ENCODE measurements at regions not wholly inside any gene's neighbourhood (a gene's known extent, or its start where the extent isn't known, plus 50 kb on each side); places are given as distances from the start of the nearest gene placed in this dataset.

GRCh38 chrX:11881485-11882170 lies 123.6 kb downstream of the MSL3 start:
- intact Hi-C loops (cut with DNase I; ENCODE audit: low total_unique reads): no loop called here
- TF ChIP-seq CTCF (IDR thresholded peaks at IDR 0.05) (no peak), POLR2A (IDR thresholded peaks at IDR 0.05) (no peak)
- Histone ChIP-seq H3K27me3 (no peaks in the 10 kb centered on the region), H3K4me3 (no peak overlapping the region), H3K4me1 (no peaks in the 10 kb centered on the region), H3K9me3 (no peaks in the 10 kb centered on the region), H3K27ac (no peak overlapping the region), H3K36me3 (ENCODE audit: low read depth, missing control alignments) (no peaks in the 10 kb centered on the region)
- 84 to 87% methylated on average over 4 of the region's 4 CpGs for WGBS, 2 donors
- DNase-seq: no peak

- Histone ChIP-seq H3K9me3 (no peaks in the 10 kb centered on the region), H3K36me3 (ENCODE audit: low read depth, missing control alignments) (no peaks in the 10 kb centered on the region), H3K27me3 (no peaks in the 10 kb centered on the region), H3K4me1 (no peaks in the 10 kb centered on the region), H3K27ac (no peak overlapping the region), H3K4me3 (no peak overlapping the region)
- TF ChIP-seq CTCF (IDR thresholded peaks at IDR 0.05) (no peak), POLR2A (IDR thresholded peaks at IDR 0.05) (no peak)
- intact Hi-C loops (cut with DNase I; ENCODE audit: low total_unique reads): no loop called here
- no peak for DNase-seq
- 42 to 50% methylated on average over 1 of the region's 1 CpG for whole genome bisulfite sequencing, 2 donors
Observed at GRCh38 chrX:11886745-11887144, 128.7 kb downstream of the MSL3 start.

GRCh38 chrX:11887175-11887574 lies 129.1 kb downstream of the MSL3 start:
- no peaks in the 10 kb centered on the region for H3K27me3 ChIP-seq
- H3K27ac ChIP-seq: no peak overlapping the region
- no peaks in the 10 kb centered on the region for H3K36me3 ChIP-seq (ENCODE audit: low read depth, missing control alignments)
- H3K9me3 ChIP-seq: no peaks in the 10 kb centered on the region
- no peak for DNase-seq
- H3K4me3 ChIP-seq: no peak overlapping the region
- 80 to 89% methylated on average over 2 of the region's 2 CpGs for WGBS, 2 donors
- H3K4me1 ChIP-seq: no peaks in the 10 kb centered on the region
- intact Hi-C loops (cut with DNase I; ENCODE audit: low total_unique reads): no loop called here
- TF ChIP-seq POLR2A (IDR thresholded peaks at IDR 0.05) (no peak), CTCF (IDR thresholded peaks at IDR 0.05) (no peak)

- no peaks in the 10 kb centered on the region for H3K36me3 ChIP-seq (ENCODE audit: low read depth, missing control alignments)
- H3K9me3 ChIP-seq: no peaks in the 10 kb centered on the region
- TF ChIP-seq CTCF (IDR thresholded peaks at IDR 0.05) (no peak), POLR2A (IDR thresholded peaks at IDR 0.05) (no peak)
- no peak overlapping the region for H3K4me3 ChIP-seq
- no peak overlapping the region for H3K27ac ChIP-seq
- DNase-seq: no peak
- intact Hi-C loops (cut with DNase I; ENCODE audit: low total_unique reads): no loop called here
- H3K4me1 ChIP-seq: no peaks in the 10 kb centered on the region
- H3K27me3 ChIP-seq: no peaks in the 10 kb centered on the region
Observed at GRCh38 chrX:11888421-11888820, 130.4 kb downstream of the MSL3 start.

- TF ChIP-seq CTCF (IDR thresholded peaks at IDR 0.05) (no peak), POLR2A (IDR thresholded peaks at IDR 0.05) (no peak)
Observed at GRCh38 chrX:11889791-11890190, 131.8 kb downstream of the MSL3 start.

More at GRCh38 chrX:11889791-11890190, 131.8 kb downstream of the MSL3 start:
- H3K9me3 ChIP-seq: no peaks in the 10 kb centered on the region
- no peak for DNase-seq
- intact Hi-C loops (cut with DNase I; ENCODE audit: low total_unique reads): no loop called here
- no peaks in the 10 kb centered on the region for H3K4me1 ChIP-seq
- H3K36me3 ChIP-seq (ENCODE audit: low read depth, missing control alignments): no peaks in the 10 kb centered on the region
- H3K27ac ChIP-seq: no peak overlapping the region
- no peaks in the 10 kb centered on the region for H3K27me3 ChIP-seq
- H3K4me3 ChIP-seq: no peak overlapping the region
